Muscle of leg (tissue), 3 donors: ENCODE measurements at regions not wholly inside any gene's neighbourhood (a gene's known extent, or its start where the extent isn't known, plus 50 kb on each side); places are given as distances from the start of the nearest gene placed in this dataset.

ENCODE experiments used
- DNase-seq: peaks from one replicate; pipeline ENCODE4 v3.0.0; 2013
- H3K27ac ChIP-seq: one replicate; pipeline ENCODE4 v1.5.1; 2013; ENCODE audit warnings: mild to moderate bottlenecking, low read length, control low read depth
- H3K27me3 ChIP-seq: one replicate; pipeline ENCODE4 v1.6.1; 2013; ENCODE audit warnings: low read length; ENCODE audit not compliant: control insufficient read depth, insufficient read depth
- H3K36me3 ChIP-seq: one replicate; pipeline ENCODE4 v1.6.1; 2013; ENCODE audit warnings: low read length; ENCODE audit not compliant: control insufficient read depth, insufficient read depth
- H3K4me1 ChIP-seq: one replicate; pipeline ENCODE4 v1.6.1; 2013; ENCODE audit warnings: low read length; ENCODE audit not compliant: control insufficient read depth, insufficient read depth
- H3K4me3 ChIP-seq: one replicate; pipeline ENCODE4 v1.5.1; 2013; ENCODE audit warnings: low read length, control low read depth
- H3K9me3 ChIP-seq: replicated peaks from 2 replicates; pipeline ENCODE4 v1.6.1; 2013; ENCODE audit warnings: low read depth, low read length; ENCODE audit not compliant: control insufficient read depth
- WGBS: methylation state at CpG from one replicate; pipeline ENCODE4 v1.1.5; 2013; ENCODE audit warnings: missing lambda C conversion rate; ENCODE audit not compliant: insufficient coverage; 5-methylcytosine and 5-hydroxymethylcytosine counted together

DNA sequence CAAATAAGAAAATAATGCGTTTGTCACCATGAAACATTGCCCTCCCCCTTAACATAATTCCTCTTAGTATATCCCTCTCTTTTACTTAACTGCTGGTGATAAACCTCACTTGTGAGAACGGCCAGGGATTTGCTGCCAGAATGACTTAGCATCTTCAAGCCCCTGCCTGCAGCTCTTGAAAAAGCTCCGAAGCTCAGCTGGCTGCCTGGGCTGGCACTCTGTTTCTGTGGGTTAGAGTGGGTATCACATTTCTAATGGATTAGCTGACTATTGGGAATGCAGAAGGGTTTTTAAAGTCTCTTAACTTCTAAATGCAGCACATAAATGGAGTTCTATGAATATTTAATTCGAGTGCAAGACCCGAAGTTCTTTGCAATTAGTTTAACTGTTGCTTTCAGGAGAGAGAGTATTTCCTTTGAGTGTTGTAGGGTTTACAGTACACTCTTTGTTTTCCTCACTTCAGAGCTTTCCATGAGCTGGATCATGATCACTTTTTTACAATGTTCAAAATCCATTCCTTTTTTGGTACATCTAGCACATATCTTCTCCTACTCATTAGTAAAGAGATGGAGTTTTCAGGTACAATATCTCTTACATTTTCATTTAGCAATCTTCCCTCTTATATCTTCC, 124.7 kb upstream of the RBMS3 start:
- DNase-seq: peak; percentile 54
- Histone ChIP-seq H3K4me3 (no peak overlapping the region), H3K36me3 (no peaks in the 10 kb centered on the region), H3K4me1 (no peaks in the 10 kb centered on the region), H3K27ac (no peak overlapping the region), H3K9me3 (no peaks in the 10 kb centered on the region), H3K27me3 (no peaks in the 10 kb centered on the region)
- WGBS: 57% methylated on average over 1 of the region's 5 CpGs

DNA sequence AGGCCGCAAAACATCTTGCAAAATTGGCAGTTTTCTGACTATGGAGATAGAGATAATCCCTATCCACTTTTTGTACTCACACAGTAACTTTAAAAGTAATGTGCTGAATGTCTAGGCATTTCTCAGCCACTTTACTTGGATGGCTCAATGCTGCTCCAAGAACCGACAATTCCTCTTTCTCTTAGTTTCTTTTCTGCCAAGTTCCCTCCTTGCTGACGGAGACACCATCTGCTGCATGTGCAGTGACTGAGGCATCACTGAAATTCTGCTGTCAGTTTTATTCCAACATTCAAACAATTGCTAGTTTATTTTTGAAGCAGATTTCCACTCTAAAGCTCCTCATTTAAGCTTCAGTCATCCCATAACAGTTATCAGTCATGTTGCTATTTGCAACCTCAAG, 116.0 kb upstream of the RBMS3 start:
- DNase-seq: peak; percentile 72
- Histone ChIP-seq H3K9me3 (no peaks in the 10 kb centered on the region), H3K4me3 (no peak overlapping the region), H3K27me3 (no peaks in the 10 kb centered on the region), H3K4me1 (no peaks in the 10 kb centered on the region), H3K27ac (no peak overlapping the region), H3K36me3 (no peaks in the 10 kb centered on the region)
- WGBS: 31% methylated on average over 2 of the region's 3 CpGs

DNA sequence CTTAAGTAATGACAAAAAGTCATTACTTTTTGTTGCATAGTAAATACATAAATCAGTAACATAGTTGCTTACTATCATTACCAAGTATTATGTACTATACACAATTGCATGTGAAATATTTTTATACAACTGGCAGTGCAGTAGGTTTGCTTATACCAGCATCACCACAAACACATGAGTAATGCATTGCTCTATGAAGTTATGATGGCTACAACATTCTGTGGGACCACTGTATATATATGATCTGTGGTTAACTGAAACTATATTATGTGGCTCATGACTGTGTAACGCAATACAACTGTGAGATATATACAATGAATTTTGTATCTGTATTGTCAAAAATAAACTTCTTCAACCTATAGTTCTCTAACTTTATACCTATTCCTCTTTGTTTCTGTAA, 113.7 kb upstream of the RBMS3 start:
- no peaks in the 10 kb centered on the region for H3K36me3 ChIP-seq
- WGBS: no CpG with 5 or more reads among the region's 1 CpG

DNA sequence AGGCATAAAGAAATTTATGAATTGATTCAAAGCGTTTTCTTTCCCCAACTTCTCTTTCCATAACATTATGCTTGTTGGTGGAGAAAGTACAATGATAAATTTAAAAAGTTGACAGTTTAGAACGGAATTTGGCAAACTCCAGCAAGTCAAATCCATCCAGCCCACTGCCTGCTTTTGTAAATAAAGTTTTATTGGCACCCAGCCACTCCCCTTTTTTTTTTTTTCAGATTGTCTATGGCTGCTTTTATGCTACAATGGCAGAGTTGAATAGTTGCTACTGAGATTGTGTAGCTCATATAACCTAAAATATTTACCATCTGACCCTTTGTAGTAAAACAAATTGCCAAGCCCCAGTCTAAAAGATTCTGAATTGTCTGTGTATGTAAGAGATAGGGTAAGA, 112.8 kb upstream of the RBMS3 start:
- Histone ChIP-seq H3K9me3 (no peaks in the 10 kb centered on the region), H3K4me1 (no peaks in the 10 kb centered on the region), H3K27me3 (no peaks in the 10 kb centered on the region), H3K27ac (no peak overlapping the region), H3K4me3 (no peak overlapping the region), H3K36me3 (no peaks in the 10 kb centered on the region)
- WGBS: no CpG with 5 or more reads among the region's 2 CpGs
- DNase-seq: no peak

More for the DNA sequence above, 113.7 kb upstream of the RBMS3 start:
- H3K4me1 ChIP-seq: no peaks in the 10 kb centered on the region
- H3K4me3 ChIP-seq: no peak overlapping the region
- no peak overlapping the region for H3K27ac ChIP-seq
- H3K27me3 ChIP-seq: no peaks in the 10 kb centered on the region
- DNase-seq: no peak
- no peaks in the 10 kb centered on the region for H3K9me3 ChIP-seq

DNA sequence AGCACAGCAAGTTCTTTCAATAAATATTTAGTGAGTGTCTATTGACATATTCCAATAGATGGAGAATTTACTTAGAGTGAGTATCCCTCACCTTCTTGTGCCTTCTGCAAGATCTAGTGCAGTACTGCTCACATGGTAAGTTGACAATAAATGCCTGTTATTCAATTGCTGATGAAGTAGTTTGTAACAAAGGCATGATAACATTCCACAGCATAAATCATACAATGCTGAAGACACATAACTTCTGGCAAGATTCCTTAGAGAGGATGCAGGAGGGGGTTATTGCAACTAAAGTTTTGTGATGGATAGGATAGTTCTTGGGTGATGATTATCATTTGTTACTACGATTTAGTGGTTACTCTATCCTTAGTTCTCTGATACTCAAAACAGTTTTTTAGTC, 112.2 kb upstream of the RBMS3 start:
- Histone ChIP-seq H3K36me3 (no peaks in the 10 kb centered on the region), H3K4me1 (no peaks in the 10 kb centered on the region), H3K4me3 (no peak overlapping the region), H3K9me3 (no peaks in the 10 kb centered on the region), H3K27ac (no peak overlapping the region), H3K27me3 (no peaks in the 10 kb centered on the region)
- DNase-seq: no peak
- no CpG with 5 or more reads among the region's 1 CpG for WGBS

DNA sequence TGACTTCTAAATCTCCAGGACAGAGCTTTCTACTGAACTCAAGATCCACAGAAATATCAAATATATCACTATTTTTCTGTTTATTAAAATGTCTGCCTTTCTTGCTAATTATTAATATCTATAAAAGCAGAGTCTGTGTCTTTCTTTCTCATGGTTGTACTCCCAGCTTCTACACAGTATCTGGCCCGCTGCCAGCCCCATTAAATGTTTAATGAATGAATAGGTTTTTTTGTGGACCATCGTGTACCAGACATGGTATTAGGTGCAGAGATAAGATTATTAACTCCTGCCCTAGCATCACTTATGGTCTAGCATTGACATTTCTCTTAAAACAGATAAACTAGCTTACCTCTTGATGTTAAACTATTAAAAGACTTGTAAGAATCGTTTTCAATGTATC, 111.4 kb upstream of the RBMS3 start:
- DNase-seq: no peak
- H3K9me3 ChIP-seq: no peaks in the 10 kb centered on the region
- WGBS: no CpG with 5 or more reads among the region's 3 CpGs
- H3K4me3 ChIP-seq: no peak overlapping the region
- H3K27me3 ChIP-seq: no peaks in the 10 kb centered on the region
- H3K4me1 ChIP-seq: no peaks in the 10 kb centered on the region
- H3K27ac ChIP-seq: no peak overlapping the region
- H3K36me3 ChIP-seq: no peaks in the 10 kb centered on the region

DNA sequence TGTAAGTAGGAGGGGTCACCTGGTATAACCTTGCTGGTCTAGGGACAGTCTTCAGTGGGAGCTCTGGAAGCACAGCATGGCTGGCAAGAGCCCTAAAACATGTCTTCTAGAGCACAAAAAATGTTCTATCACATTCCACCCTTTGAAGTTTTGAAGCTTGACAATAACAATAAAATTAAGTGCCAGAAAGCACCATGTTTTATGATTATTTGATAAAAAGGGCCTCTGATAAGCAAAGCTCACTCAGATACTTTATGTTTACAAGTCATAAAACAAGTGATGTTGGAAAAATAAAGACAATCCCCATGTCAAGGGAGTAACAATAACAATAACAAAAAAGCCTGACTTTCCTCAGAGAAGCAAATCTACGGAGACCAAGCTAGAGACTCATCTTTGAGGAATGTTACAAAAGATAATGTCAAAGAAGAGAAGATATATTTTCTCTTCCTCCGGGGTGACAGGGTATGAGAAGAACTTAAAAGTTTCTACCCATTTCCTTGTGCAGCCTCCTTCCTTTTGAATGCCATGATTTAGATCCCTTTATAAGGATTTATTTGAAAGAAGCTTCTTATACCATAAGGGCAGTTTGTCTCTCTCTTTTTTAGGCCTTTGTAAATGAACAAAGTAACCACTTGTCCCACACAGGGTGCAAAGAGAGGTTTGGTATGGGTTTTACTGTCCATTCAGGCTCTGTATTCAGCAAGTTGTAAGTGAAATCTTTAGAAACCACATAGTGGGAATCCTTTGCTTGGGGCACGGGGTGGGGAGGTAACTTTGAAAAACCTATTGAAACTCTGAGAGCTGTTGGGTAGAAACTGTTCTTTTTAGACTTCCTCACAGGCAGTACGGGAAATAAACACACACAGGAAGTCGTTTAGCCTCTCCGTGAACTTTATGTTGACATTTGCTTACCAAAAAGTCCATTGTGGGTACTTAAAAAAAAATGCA, 109.6 kb upstream of the RBMS3 start:
- DNase-seq: peak; percentile 60
- Histone ChIP-seq H3K4me3 (no peak overlapping the region), H3K27ac (no peak overlapping the region), H3K9me3 (no peaks in the 10 kb centered on the region), H3K4me1 (no peaks in the 10 kb centered on the region), H3K27me3 (no peaks in the 10 kb centered on the region), H3K36me3 (no peaks in the 10 kb centered on the region)
- no CpG with 5 or more reads among the region's 6 CpGs for WGBS

DNA sequence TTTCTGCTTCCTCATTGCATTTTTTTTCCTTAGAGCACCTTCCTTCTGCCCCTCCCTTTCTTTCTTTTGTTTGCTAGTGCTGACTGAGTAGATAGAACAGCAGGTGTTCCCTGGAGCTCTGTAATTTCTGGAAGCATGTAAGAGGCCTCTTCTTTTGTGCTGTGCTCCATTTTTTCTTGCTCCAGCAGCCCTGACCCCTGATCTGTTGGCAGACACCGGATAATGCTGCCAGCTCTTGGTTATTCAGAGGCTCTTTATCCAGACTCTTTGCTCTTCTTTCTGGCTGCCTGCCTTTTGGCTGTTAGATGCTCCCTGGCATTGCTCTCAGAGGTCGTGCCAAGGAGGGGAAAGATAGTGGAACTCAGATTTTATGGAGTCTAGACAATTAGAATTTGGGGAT, 104.4 kb upstream of the RBMS3 start:
- no peaks in the 10 kb centered on the region for H3K36me3 ChIP-seq
- H3K9me3 ChIP-seq: no peaks in the 10 kb centered on the region
- H3K4me3 ChIP-seq: no peak overlapping the region
- WGBS: no CpG with 5 or more reads among the region's 2 CpGs
- peak; percentile 28 for DNase-seq
- no peaks in the 10 kb centered on the region for H3K27me3 ChIP-seq
- H3K27ac ChIP-seq: no peak overlapping the region
- H3K4me1 ChIP-seq: no peaks in the 10 kb centered on the region

DNA sequence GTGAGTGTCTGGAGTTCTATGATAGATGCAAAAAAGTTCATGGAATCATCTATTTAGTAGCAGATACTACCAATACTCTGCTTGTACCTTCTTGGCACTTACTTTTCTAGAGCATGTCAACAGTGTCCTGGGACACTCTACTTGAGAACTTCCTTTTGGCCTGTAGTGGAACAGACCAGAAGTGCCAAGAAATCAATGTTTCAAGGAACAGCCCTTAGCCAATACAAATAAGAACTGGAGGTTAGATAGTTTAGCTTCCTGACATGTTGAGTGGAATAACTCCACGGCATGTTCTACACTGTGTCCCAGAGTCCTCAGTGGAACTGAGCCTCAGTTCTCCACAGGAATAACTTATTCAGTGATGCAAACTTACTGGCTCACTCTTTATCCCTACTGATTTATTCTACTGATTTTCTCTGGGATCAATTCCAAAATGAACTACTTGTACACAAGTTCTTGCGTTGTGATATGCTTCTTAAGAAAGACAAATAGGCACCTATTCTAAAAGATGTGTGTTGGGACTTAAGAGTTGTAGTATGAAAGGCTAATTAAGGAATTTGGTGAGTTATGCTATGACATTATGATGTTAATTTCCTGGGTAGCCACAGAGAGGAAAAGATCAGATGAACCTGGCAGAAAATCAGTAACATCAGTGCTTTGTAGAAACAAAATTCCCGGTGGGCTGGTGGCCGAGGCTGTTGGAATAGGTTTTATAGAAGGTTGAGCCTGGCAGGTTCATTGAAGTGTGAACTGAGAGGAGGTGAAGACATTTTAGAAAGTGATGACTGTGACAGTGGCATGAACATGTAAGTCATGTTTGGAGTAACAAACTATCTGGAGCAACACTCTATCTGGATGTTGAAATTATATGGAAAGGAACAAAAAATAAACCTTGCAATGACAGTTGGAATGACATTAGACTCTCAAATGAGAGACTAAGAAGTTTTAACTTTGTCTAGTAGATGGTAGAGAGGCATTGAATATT, 101.8 kb upstream of the RBMS3 start:
- no peak overlapping the region for H3K4me3 ChIP-seq
- H3K27ac ChIP-seq: no peak overlapping the region
- no peak for DNase-seq
- H3K36me3 ChIP-seq: no peaks in the 10 kb centered on the region
- WGBS: 49% methylated on average over 2 of the region's 4 CpGs
- H3K9me3 ChIP-seq: no peaks in the 10 kb centered on the region
- H3K27me3 ChIP-seq: no peaks in the 10 kb centered on the region
- no peaks in the 10 kb centered on the region for H3K4me1 ChIP-seq
